ENCODE measurements at regions not wholly inside any gene's neighbourhood (a gene's known extent, or its start where the extent isn't known, plus 50 kb on each side); places are given as distances from the start of the nearest gene placed in this dataset.

DNA sequence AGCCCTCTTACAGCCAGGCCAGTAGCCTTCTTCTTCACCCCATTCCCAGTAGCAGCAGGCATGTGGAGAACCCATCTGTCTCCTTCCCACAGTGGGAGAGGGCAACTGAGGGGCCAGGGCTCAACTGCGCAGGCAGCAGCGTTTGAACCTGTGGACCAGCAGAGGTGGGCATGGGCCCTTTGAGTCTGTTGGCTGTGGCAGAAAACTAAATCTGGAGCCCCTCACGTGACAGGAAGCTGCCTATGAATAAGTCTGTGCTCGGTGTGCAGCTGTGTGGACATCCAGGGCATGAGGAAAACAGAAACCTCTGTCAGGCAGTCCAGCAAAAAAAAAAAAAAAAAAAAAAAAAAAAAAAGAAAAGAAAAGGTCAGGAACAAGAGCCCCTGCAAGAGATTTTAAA, 189.2 kb upstream of the NR3C1 start:
- TF ChIP-seq, protein P1, sequence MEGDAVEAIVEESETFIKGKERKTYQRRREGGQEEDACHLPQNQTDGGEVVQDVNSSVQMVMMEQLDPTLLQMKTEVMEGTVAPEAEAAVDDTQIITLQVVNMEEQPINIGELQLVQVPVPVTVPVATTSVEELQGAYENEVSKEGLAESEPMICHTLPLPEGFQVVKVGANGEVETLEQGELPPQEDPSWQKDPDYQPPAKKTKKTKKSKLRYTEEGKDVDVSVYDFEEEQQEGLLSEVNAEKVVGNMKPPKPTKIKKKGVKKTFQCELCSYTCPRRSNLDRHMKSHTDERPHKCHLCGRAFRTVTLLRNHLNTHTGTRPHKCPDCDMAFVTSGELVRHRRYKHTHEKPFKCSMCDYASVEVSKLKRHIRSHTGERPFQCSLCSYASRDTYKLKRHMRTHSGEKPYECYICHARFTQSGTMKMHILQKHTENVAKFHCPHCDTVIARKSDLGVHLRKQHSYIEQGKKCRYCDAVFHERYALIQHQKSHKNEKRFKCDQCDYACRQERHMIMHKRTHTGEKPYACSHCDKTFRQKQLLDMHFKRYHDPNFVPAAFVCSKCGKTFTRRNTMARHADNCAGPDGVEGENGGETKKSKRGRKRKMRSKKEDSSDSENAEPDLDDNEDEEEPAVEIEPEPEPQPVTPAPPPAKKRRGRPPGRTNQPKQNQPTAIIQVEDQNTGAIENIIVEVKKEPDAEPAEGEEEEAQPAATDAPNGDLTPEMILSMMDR (IDR thresholded peaks at IDR 0.05; ENCODE audit: poor library complexity): no peak
- TF ChIP-seq EZH2 (IDR thresholded peaks at IDR 0.05; ENCODE audit: borderline replicate concordance): no peak
- no peak for TF ChIP-seq EZH2phosphoT487 (IDR thresholded peaks at IDR 0.05; ENCODE audit: low read depth, severe bottlenecking, unreplicated experiment)

All from hepatocyte (in vitro differentiated cells).